ENCODE measurements at regions not wholly inside any gene's neighbourhood (a gene's known extent, or its start where the extent isn't known, plus 50 kb on each side); places are given as distances from the start of the nearest gene placed in this dataset.

GRCh38 chr2:177342736-177343135, 49.8 kb upstream of the AGPS start:
- H3K9me3 ChIP-seq (ENCODE audit: control insufficient read depth, low read depth, low read length) = no peaks in the 10 kb centered on the region
- no peaks in the 10 kb centered on the region for H3K27me3 ChIP-seq (ENCODE audit: control insufficient read depth, extremely low read depth, insufficient read depth, low read length)
- no peak overlapping the region for H3K4me3 ChIP-seq (ENCODE audit: control insufficient read depth in 2 of 3, extremely low read depth in 1 of 3, insufficient read depth in 2 of 3, low read depth in 1 of 3, low read length in 3 of 3)
- H3K9ac ChIP-seq (ENCODE audit: control insufficient read depth, extremely low read depth, insufficient read depth, low read length) = no peak overlapping the region
- no peak overlapping the region for H3K4me2 ChIP-seq (ENCODE audit: control insufficient read depth, extremely low read depth, insufficient read depth, low read depth, low read length)
- no peaks in the 10 kb centered on the region for H3K79me2 ChIP-seq (ENCODE audit: control insufficient read depth, insufficient read depth, low read length)
- no peak overlapping the region for H3K27ac ChIP-seq (ENCODE audit: control insufficient read depth, insufficient read depth, low read length)
- no peak overlapping the region for H2AFZ ChIP-seq (ENCODE audit: control insufficient read depth, low read length)
- no peaks in the 10 kb centered on the region for H3K9me1 ChIP-seq (ENCODE audit: control insufficient read depth, extremely low read depth, insufficient read depth, low read length)
- peaks cover 8% of the 10 kb centered on the region for H3K4me1 ChIP-seq (ENCODE audit: control insufficient read depth, extremely low read depth, insufficient read depth, low read length)
- dilution Hi-C loops (cut with MboI; ENCODE audit: extremely low pct_ligation_motif_present, low sequenced_read_pairs) = no loop called here
- FAIRE-seq = no peak
- H3K36me3 ChIP-seq (ENCODE audit: control insufficient read depth in 2 of 2, extremely low read depth in 1 of 2, insufficient read depth in 2 of 2, low read length in 2 of 2) = no peaks in the 10 kb centered on the region
- no peak for DNase-seq (ENCODE audit: low read depth, low spot score)
- TF ChIP-seq EZH2 (IDR thresholded peaks at IDR 0.05; ENCODE audit: low read length) (no peak), CTCF (optimal IDR thresholded peaks at IDR 0.05 in 1 of 3, IDR thresholded peaks at IDR 0.05 in 1 of 3, conservative IDR thresholded peaks at IDR 0.05 in 1 of 3; ENCODE audit: extremely low read depth in 1 of 3, insufficient read depth in 2 of 3, low read length in 3 of 3) (no peak)
- H4K20me1 ChIP-seq (ENCODE audit: control insufficient read depth, extremely low read depth, insufficient read depth, low read length) = no peaks in the 10 kb centered on the region

Data from keratinocyte (primary cell).